ENCODE measurements at regions not wholly inside any gene's neighbourhood (a gene's known extent, or its start where the extent isn't known, plus 50 kb on each side); places are given as distances from the start of the nearest gene placed in this dataset.

DNA sequence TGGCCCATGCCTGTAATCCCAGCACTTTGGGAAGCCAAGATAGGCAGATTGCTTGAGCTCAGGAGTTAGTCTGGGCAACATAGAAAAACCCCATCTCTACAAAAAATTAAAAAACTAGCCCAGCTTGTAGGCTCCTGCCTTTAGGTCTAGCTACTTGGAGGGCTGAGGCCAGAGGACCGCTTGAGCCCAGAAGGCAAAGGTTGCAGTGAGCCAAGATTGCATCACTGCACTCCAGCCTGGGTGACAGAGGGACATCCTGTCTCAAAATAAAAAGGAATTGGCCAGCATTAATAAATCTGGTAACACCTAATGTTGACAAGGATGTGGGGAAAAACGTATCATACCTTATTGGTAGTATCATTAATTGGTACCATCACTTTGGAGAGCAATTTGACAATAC lies 396.2 kb downstream of the PLPP3 start:
- TF ChIP-seq POLR2A (IDR thresholded peaks at IDR 0.05; ENCODE audit: low read length) = no peak
- TF ChIP-seq GATA1 (IDR thresholded peaks at IDR 0.05; ENCODE audit: low read depth, low read length) = no peak

Measured in erythroblast (primary cell).